CD4-positive, alpha-beta T cell treated with Interleukin-12 subunit alpha and Interleukin-12 subunit beta, for 1 hour (primary cell): ENCODE measurements at regions not wholly inside any gene's neighbourhood (a gene's known extent, or its start where the extent isn't known, plus 50 kb on each side); places are given as distances from the start of the nearest gene placed in this dataset.

ENCODE experiments used
- DNase-seq: peaks from one replicate; pipeline ENCODE4 v3.0.0-alpha.2; 2020

- DNase-seq, result no peak
Measured at GRCh38 chr5:13328316-13328715, 616.2 kb downstream of the DNAH5 start.

GRCh38 chr5:13325765-13326164 lies 618.7 kb downstream of the DNAH5 start:
- no peak for DNase-seq

GRCh38 chr5:13322769-13323168 lies 621.7 kb downstream of the DNAH5 start:
- DNase-seq, result no peak

- no peak for DNase-seq
Measured at GRCh38 chr5:13317654-13318053, 626.8 kb downstream of the DNAH5 start.

- no peak for DNase-seq
Measured at GRCh38 chr5:13316176-13316575, 628.3 kb downstream of the DNAH5 start.

- no peak for DNase-seq
Measured at GRCh38 chr5:13307480-13307879, 637.0 kb downstream of the DNAH5 start.

GRCh38 chr5:13303445-13303844 lies 641.0 kb downstream of the DNAH5 start:
- DNase-seq, result no peak

- DNase-seq, result no peak
Measured at GRCh38 chr5:13278811-13279210, 665.7 kb downstream of the DNAH5 start.

GRCh38 chr5:13278148-13278547 lies 666.3 kb downstream of the DNAH5 start:
- DNase-seq, result no peak

GRCh38 chr5:13276156-13276555 lies 668.3 kb downstream of the DNAH5 start:
- no peak for DNase-seq

- no peak for DNase-seq
Measured at GRCh38 chr5:13263701-13264100, 680.8 kb downstream of the DNAH5 start.

- DNase-seq, result no peak
Measured at GRCh38 chr5:13253111-13253510, 691.4 kb downstream of the DNAH5 start.

GRCh38 chr5:13252699-13253098 lies 691.8 kb downstream of the DNAH5 start:
- DNase-seq, result no peak

GRCh38 chr5:13251623-13252376 lies 692.7 kb downstream of the DNAH5 start:
- DNase-seq, result no peak

GRCh38 chr5:13250464-13251291 lies 693.8 kb downstream of the DNAH5 start:
- no peak for DNase-seq

- no peak for DNase-seq
Measured at GRCh38 chr5:13249854-13250253, 694.6 kb downstream of the DNAH5 start.

- no peak for DNase-seq
Measured at GRCh38 chr5:13248253-13248652, 696.2 kb downstream of the DNAH5 start.

GRCh38 chr5:13246053-13246452 lies 698.4 kb downstream of the DNAH5 start:
- DNase-seq, result no peak

GRCh38 chr5:13244151-13244550 lies 700.3 kb downstream of the DNAH5 start:
- DNase-seq, result no peak

- no peak for DNase-seq
Measured at GRCh38 chr5:13227513-13227912, 717.0 kb downstream of the DNAH5 start.

- DNase-seq, result no peak
Measured at GRCh38 chr5:13218518-13218917, 726.0 kb downstream of the DNAH5 start.

GRCh38 chr5:13217636-13218035 lies 726.9 kb downstream of the DNAH5 start:
- DNase-seq, result no peak

- no peak for DNase-seq
Measured at GRCh38 chr5:13215806-13216205, 728.7 kb downstream of the DNAH5 start.

- DNase-seq, result no peak
Measured at GRCh38 chr5:13215370-13215769, 729.1 kb downstream of the DNAH5 start.
